ENCODE measurements at regions not wholly inside any gene's neighbourhood (a gene's known extent, or its start where the extent isn't known, plus 50 kb on each side); places are given as distances from the start of the nearest gene placed in this dataset.

DNA sequence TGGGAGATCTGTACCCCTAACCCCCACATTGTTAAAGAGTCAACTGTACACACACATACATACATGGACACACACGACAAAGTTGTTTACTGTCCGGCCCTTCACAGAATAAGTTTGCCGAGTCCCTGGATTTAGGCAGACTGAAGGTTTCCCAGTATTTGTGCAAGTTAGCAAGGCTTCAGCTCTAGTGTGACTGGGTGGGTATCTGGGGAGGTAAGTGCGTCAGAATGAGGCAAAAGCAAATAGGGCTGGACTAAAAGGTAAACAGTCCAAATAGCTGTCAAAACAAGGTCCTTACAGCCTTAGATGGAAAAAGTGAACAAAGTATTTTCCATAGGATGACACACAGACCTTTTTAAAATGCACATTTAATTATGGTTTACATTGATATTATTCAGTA is 228.4 kb upstream of the UFM1 start:
- no peak overlapping the region for H3K4me3 ChIP-seq (ENCODE audit: low read depth in 1 of 3, low read length in 3 of 3)
- whole genome bisulfite sequencing, 3 donors: 58 to 81% (median 81%) methylated on average over 4 of the region's 4 CpGs
- H3K27ac ChIP-seq (ENCODE audit: low read depth in 1 of 3, low read length in 2 of 3): no peak overlapping the region
- no peaks in the 10 kb centered on the region for H3K9me3 ChIP-seq (ENCODE audit: control insufficient read depth in 2 of 2, insufficient read depth in 1 of 2, low read depth in 1 of 2, low read length in 1 of 2)
- no peaks in the 10 kb centered on the region for H3K36me3 ChIP-seq (ENCODE audit: control insufficient read depth in 3 of 3, insufficient read depth in 2 of 3, low read depth in 1 of 3, low read length in 3 of 3)
- no peak for DNase-seq
- no peaks in the 10 kb centered on the region for H3K27me3 ChIP-seq (ENCODE audit: control insufficient read depth in 3 of 3, insufficient read depth in 3 of 3, low read length in 3 of 3)
- FAIRE-seq: no peak
- no peaks in the 10 kb centered on the region for H3K4me1 ChIP-seq (ENCODE audit: control insufficient read depth in 3 of 3, insufficient read depth in 2 of 3, low read depth in 1 of 3, low read length in 2 of 3)

DNA sequence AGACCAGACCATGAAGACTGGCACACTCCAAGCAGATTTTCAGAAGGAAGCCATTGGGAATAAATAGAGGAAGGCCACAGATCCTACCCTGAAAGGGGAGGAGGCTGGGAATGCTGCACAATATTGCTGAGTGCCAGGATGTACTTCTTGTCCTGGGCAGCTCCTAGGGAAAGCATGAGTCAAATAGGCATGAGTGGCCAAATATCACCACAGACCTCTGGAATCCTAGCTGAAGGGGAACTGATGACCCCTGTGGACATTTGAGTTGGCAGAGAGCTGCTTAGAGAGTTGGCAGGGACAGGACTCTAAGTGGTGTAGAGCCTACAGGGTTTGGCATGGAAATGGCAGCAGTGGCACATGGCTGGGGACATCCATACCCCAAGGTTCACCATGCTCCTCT is 234.3 kb upstream of the TRPC4 start:
- H3K27ac ChIP-seq (ENCODE audit: low read depth in 1 of 3, low read length in 2 of 3): no peak overlapping the region
- FAIRE-seq: no peak
- H3K9me3 ChIP-seq (ENCODE audit: control insufficient read depth in 2 of 2, insufficient read depth in 1 of 2, low read depth in 1 of 2, low read length in 1 of 2): no peaks in the 10 kb centered on the region
- H3K27me3 ChIP-seq (ENCODE audit: control insufficient read depth in 3 of 3, insufficient read depth in 3 of 3, low read length in 3 of 3): no peaks in the 10 kb centered on the region
- no peak overlapping the region for H3K4me3 ChIP-seq (ENCODE audit: low read depth in 1 of 3, low read length in 3 of 3)
- no peak for DNase-seq
- no peaks in the 10 kb centered on the region for H3K36me3 ChIP-seq (ENCODE audit: control insufficient read depth in 3 of 3, insufficient read depth in 2 of 3, low read depth in 1 of 3, low read length in 3 of 3)
- H3K4me1 ChIP-seq (ENCODE audit: control insufficient read depth in 3 of 3, insufficient read depth in 2 of 3, low read depth in 1 of 3, low read length in 2 of 3): no peaks in the 10 kb centered on the region

GRCh38 chr13:38099751-38100150 is 230.2 kb upstream of the TRPC4 start:
- H3K4me3 ChIP-seq (ENCODE audit: low read depth in 1 of 3, low read length in 3 of 3): no peak overlapping the region
- no peaks in the 10 kb centered on the region for H3K36me3 ChIP-seq (ENCODE audit: control insufficient read depth in 3 of 3, insufficient read depth in 2 of 3, low read depth in 1 of 3, low read length in 3 of 3)
- FAIRE-seq (no peak), DNase-seq (no peak)
- H3K9me3 ChIP-seq (ENCODE audit: control insufficient read depth in 2 of 2, insufficient read depth in 1 of 2, low read depth in 1 of 2, low read length in 1 of 2): no peaks in the 10 kb centered on the region
- no peaks in the 10 kb centered on the region for H3K27me3 ChIP-seq (ENCODE audit: control insufficient read depth in 3 of 3, insufficient read depth in 3 of 3, low read length in 3 of 3)
- no peak overlapping the region for H3K27ac ChIP-seq (ENCODE audit: low read depth in 1 of 3, low read length in 2 of 3)
- no peaks in the 10 kb centered on the region for H3K4me1 ChIP-seq (ENCODE audit: control insufficient read depth in 3 of 3, insufficient read depth in 2 of 3, low read depth in 1 of 3, low read length in 2 of 3)

DNA sequence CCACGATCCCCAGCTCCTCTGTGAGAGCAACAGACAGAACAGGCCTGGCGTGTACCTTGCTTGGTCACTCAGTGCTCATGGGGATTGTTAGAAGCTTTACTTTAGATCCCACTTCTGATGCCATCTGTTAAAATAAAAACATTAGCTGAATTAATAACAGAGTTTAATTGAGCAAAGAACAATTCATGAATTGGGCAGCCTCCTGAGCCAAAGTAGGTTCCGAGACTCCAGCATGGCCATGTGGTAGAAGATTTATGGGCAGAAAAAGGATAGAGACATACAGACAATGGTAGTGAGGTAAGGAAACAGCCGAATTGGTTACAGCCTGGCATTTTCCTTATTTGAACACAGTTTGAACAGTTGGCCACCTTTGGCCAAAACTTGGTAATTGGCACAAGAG is 223.9 kb upstream of the TRPC4 start:
- WGBS, 3 donors: 87 to 92% (median 88%) methylated on average over 4 of the region's 4 CpGs
- H3K9me3 ChIP-seq (ENCODE audit: control insufficient read depth in 2 of 2, insufficient read depth in 1 of 2, low read depth in 1 of 2, low read length in 1 of 2): peaks cover 0 to 5% of the 10 kb centered on the region in 2 donors
- no peak overlapping the region for H3K4me3 ChIP-seq (ENCODE audit: low read depth in 1 of 3, low read length in 3 of 3)
- H3K27me3 ChIP-seq (ENCODE audit: control insufficient read depth in 3 of 3, insufficient read depth in 3 of 3, low read length in 3 of 3): no peaks in the 10 kb centered on the region
- no peaks in the 10 kb centered on the region for H3K4me1 ChIP-seq (ENCODE audit: control insufficient read depth in 3 of 3, insufficient read depth in 2 of 3, low read depth in 1 of 3, low read length in 2 of 3)
- DNase-seq (no peak), FAIRE-seq (no peak)
- H3K27ac ChIP-seq (ENCODE audit: low read depth in 1 of 3, low read length in 2 of 3): no peak overlapping the region
- H3K36me3 ChIP-seq (ENCODE audit: control insufficient read depth in 3 of 3, insufficient read depth in 2 of 3, low read depth in 1 of 3, low read length in 3 of 3): no peaks in the 10 kb centered on the region

GRCh38 chr13:38090913-38091312 is 221.3 kb upstream of the TRPC4 start:
- 48 to 57% (median 50%) methylated on average over 2 of the region's 2 CpGs for WGBS, 3 donors
- Histone ChIP-seq H3K27ac (ENCODE audit: low read depth in 1 of 3, low read length in 2 of 3) (no peak overlapping the region), H3K36me3 (ENCODE audit: control insufficient read depth in 3 of 3, insufficient read depth in 2 of 3, low read depth in 1 of 3, low read length in 3 of 3) (peaks cover 0 to 7% (median 0%) of the 10 kb centered on the region in 3 donors), H3K4me3 (ENCODE audit: low read depth in 1 of 3, low read length in 3 of 3) (no peak overlapping the region), H3K4me1 (ENCODE audit: control insufficient read depth in 3 of 3, insufficient read depth in 2 of 3, low read depth in 1 of 3, low read length in 2 of 3) (no peaks in the 10 kb centered on the region), H3K9me3 (ENCODE audit: control insufficient read depth in 2 of 2, insufficient read depth in 1 of 2, low read depth in 1 of 2, low read length in 1 of 2) (peaks cover 0 to 21% of the 10 kb centered on the region in 2 donors), H3K27me3 (ENCODE audit: control insufficient read depth in 3 of 3, insufficient read depth in 3 of 3, low read length in 3 of 3) (no peaks in the 10 kb centered on the region)
- DNase-seq (no peak), FAIRE-seq (no peak)

- no peak overlapping the region for H3K4me3 ChIP-seq (ENCODE audit: low read depth in 1 of 3, low read length in 3 of 3)
- H3K4me1 ChIP-seq (ENCODE audit: control insufficient read depth in 3 of 3, insufficient read depth in 2 of 3, low read depth in 1 of 3, low read length in 2 of 3): no peaks in the 10 kb centered on the region
- no peaks in the 10 kb centered on the region for H3K27me3 ChIP-seq (ENCODE audit: control insufficient read depth in 3 of 3, insufficient read depth in 3 of 3, low read length in 3 of 3)
- WGBS, 3 donors: 73 to 91% (median 77%) methylated on average over 4 of the region's 4 CpGs
- H3K9me3 ChIP-seq (ENCODE audit: control insufficient read depth in 2 of 2, insufficient read depth in 1 of 2, low read depth in 1 of 2, low read length in 1 of 2): peaks cover 1 to 24% of the 10 kb centered on the region in 2 donors
- H3K36me3 ChIP-seq (ENCODE audit: control insufficient read depth in 3 of 3, insufficient read depth in 2 of 3, low read depth in 1 of 3, low read length in 3 of 3): peaks cover 0 to 7% (median 0%) of the 10 kb centered on the region in 3 donors
- no peak for FAIRE-seq
- H3K27ac ChIP-seq (ENCODE audit: low read depth in 1 of 3, low read length in 2 of 3): no peak overlapping the region
- DNase-seq: no peak
Observed at GRCh38 chr13:38086721-38087120, 217.1 kb upstream of the TRPC4 start.

DNA sequence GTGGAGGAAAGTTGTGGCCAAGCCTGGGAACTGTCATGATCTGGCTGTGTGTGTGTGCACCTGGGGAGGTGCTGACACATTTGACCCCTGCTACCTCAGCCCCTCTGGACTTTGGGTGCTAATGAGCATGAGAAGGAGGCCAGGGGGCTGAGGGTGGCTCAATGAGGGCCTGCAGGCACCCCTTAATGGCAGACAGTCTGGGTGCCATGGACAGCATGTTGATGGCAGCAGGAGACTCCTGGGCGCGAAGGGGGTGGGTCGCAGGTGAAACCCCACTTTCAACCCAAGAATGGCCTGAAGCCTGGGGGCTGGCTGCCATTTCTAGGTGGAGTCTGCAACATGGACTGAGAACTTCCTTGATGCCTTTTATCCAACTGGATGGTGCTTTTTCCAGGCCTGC is 216.4 kb upstream of the TRPC4 start:
- no peak for DNase-seq
- Histone ChIP-seq H3K36me3 (ENCODE audit: control insufficient read depth in 3 of 3, insufficient read depth in 2 of 3, low read depth in 1 of 3, low read length in 3 of 3) (peaks cover 0 to 7% (median 0%) of the 10 kb centered on the region in 3 donors), H3K4me3 (ENCODE audit: low read depth in 1 of 3, low read length in 3 of 3) (no peak overlapping the region), H3K27me3 (ENCODE audit: control insufficient read depth in 3 of 3, insufficient read depth in 3 of 3, low read length in 3 of 3) (no peaks in the 10 kb centered on the region), H3K9me3 (ENCODE audit: control insufficient read depth in 2 of 2, insufficient read depth in 1 of 2, low read depth in 1 of 2, low read length in 1 of 2) (peaks cover 1 to 24% of the 10 kb centered on the region in 2 donors), H3K27ac (ENCODE audit: low read depth in 1 of 3, low read length in 2 of 3) (no peak overlapping the region), H3K4me1 (ENCODE audit: control insufficient read depth in 3 of 3, insufficient read depth in 2 of 3, low read depth in 1 of 3, low read length in 2 of 3) (no peaks in the 10 kb centered on the region)
- FAIRE-seq: no peak
- 80 to 95% (median 93%) methylated on average over 3 of the region's 3 CpGs for WGBS, 3 donors

- Histone ChIP-seq H3K27me3 (ENCODE audit: control insufficient read depth in 3 of 3, insufficient read depth in 3 of 3, low read length in 3 of 3) (no peaks in the 10 kb centered on the region), H3K36me3 (ENCODE audit: control insufficient read depth in 3 of 3, insufficient read depth in 2 of 3, low read depth in 1 of 3, low read length in 3 of 3) (peaks cover 0 to 2% (median 0%) of the 10 kb centered on the region in 3 donors), H3K9me3 (ENCODE audit: control insufficient read depth in 2 of 2, insufficient read depth in 1 of 2, low read depth in 1 of 2, low read length in 1 of 2) (no peaks in the 10 kb centered on the region), H3K4me1 (ENCODE audit: control insufficient read depth in 3 of 3, insufficient read depth in 2 of 3, low read depth in 1 of 3, low read length in 2 of 3) (no peaks in the 10 kb centered on the region), H3K27ac (ENCODE audit: low read depth in 1 of 3, low read length in 2 of 3) (no peak overlapping the region), H3K4me3 (ENCODE audit: low read depth in 1 of 3, low read length in 3 of 3) (no peak overlapping the region)
- WGBS, 3 donors: 62 to 71% (median 67%) methylated on average over 1 of the region's 1 CpG
- no peak for FAIRE-seq
- no peak for DNase-seq
Observed at GRCh38 chr13:38073931-38074330, 204.4 kb upstream of the TRPC4 start.

DNA sequence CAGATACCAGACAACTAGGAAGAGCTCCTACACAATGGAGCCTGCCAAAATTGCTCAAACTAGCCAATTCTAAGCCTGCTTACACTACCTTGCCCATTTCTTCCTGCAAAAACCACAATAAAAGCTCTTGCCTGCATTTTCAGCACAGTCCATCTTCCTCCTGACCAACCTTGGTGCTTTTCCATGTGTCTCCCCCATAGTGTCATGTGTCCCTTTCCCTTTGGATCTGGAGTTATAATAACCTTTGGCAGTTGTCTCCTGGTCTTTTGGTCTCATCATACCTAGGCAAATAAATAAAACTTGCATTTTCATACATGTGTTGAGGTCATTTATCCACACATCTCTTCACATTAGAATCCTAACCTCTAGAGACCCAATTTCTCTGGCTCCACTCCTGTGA is 203.1 kb upstream of the TRPC4 start:
- Histone ChIP-seq H3K4me1 (ENCODE audit: control insufficient read depth in 3 of 3, insufficient read depth in 2 of 3, low read depth in 1 of 3, low read length in 2 of 3) (no peaks in the 10 kb centered on the region), H3K4me3 (ENCODE audit: low read depth in 1 of 3, low read length in 3 of 3) (no peak overlapping the region), H3K9me3 (ENCODE audit: control insufficient read depth in 2 of 2, insufficient read depth in 1 of 2, low read depth in 1 of 2, low read length in 1 of 2) (no peaks in the 10 kb centered on the region), H3K27me3 (ENCODE audit: control insufficient read depth in 3 of 3, insufficient read depth in 3 of 3, low read length in 3 of 3) (no peaks in the 10 kb centered on the region), H3K27ac (ENCODE audit: low read depth in 1 of 3, low read length in 2 of 3) (no peak overlapping the region), H3K36me3 (ENCODE audit: control insufficient read depth in 3 of 3, insufficient read depth in 2 of 3, low read depth in 1 of 3, low read length in 3 of 3) (peaks cover 0 to 2% (median 0%) of the 10 kb centered on the region in 3 donors)
- FAIRE-seq: no peak
- no peak for DNase-seq
